Activated CD4-positive, alpha-beta memory T cell treated with anti-CD3 and anti-CD28 coated beads for 36 hours (primary cell): ENCODE measurements at regions not wholly inside any gene's neighbourhood (a gene's known extent, or its start where the extent isn't known, plus 50 kb on each side); places are given as distances from the start of the nearest gene placed in this dataset.

Experiments
- CTCF ChIA-PET: fragments of 350-600 bp; sonication (Branson Sonifier 250); formaldehyde crosslinking; loops from one replicate; lab custom pipeline; 2021; ENCODE audit warnings: antibody characterized with exemption, inconsistent platforms; lab: Charles Lee
- POLR2A ChIA-PET: fragments of 350-600 bp; sonication (Branson Sonifier 250); formaldehyde crosslinking; loops from one replicate; lab custom pipeline; 2021; ENCODE audit warnings: antibody characterized with exemption; lab: Charles Lee
- DNase-seq: peaks from one replicate; pipeline ENCODE4 v3.0.0-alpha.2; 2020
- H3K27ac Mint-ChIP-seq: one replicate; pipeline ENCODE4 v1.8.0; 2021; ENCODE audit warnings: mixed read lengths
- H3K27me3 Mint-ChIP-seq: one replicate; pipeline ENCODE4 v1.8.0; 2021; ENCODE audit warnings: mixed read lengths
- H3K36me3 Mint-ChIP-seq: one replicate; pipeline ENCODE4 v1.8.0; 2021; ENCODE audit warnings: mixed read lengths
- H3K4me1 Mint-ChIP-seq: one replicate; pipeline ENCODE4 v1.8.0; 2021; ENCODE audit warnings: low read depth, mixed read lengths
- H3K4me3 Mint-ChIP-seq: one replicate; pipeline ENCODE4 v1.8.0; 2021; ENCODE audit warnings: mild to moderate bottlenecking, mixed read lengths
- H3K9me3 Mint-ChIP-seq: one replicate; pipeline ENCODE4 v1.8.0; 2021; ENCODE audit warnings: mixed read lengths
- intact Hi-C: fragments of 100-400 bp; cut with micrococcal nuclease; formaldehyde crosslinking; loops from one replicate; pipeline ENCODE4 v1.15.1; 2023

GRCh38 chr6:122040261-122040660, 359.2 kb upstream of the HSF2 start:
- no peaks in the 10 kb centered on the region for H3K4me1 Mint-ChIP-seq
- H3K27ac Mint-ChIP-seq = no peak overlapping the region
- no peak overlapping the region for H3K4me3 Mint-ChIP-seq
- ChIA-PET CTCF (no interaction called here), POLR2A (no interaction called here)
- intact Hi-C loops = no loop called here
- DNase-seq = no peak
- no peaks in the 10 kb centered on the region for H3K9me3 Mint-ChIP-seq
- no peaks in the 10 kb centered on the region for H3K36me3 Mint-ChIP-seq
- H3K27me3 Mint-ChIP-seq = peaks cover 7% of the 10 kb centered on the region

- Mint-ChIP-seq H3K4me3 (no peak overlapping the region), H3K27ac (no peak overlapping the region), H3K27me3 (peaks cover 7% of the 10 kb centered on the region), H3K9me3 (no peaks in the 10 kb centered on the region), H3K36me3 (no peaks in the 10 kb centered on the region), H3K4me1 (no peaks in the 10 kb centered on the region)
- ChIA-PET CTCF (no interaction called here), POLR2A (no interaction called here)
- DNase-seq = no peak
- intact Hi-C loops = no loop called here
Measured at GRCh38 chr6:122042380-122042779, 357.1 kb upstream of the HSF2 start.

- Mint-ChIP-seq H3K27me3 (peaks cover 7% of the 10 kb centered on the region), H3K4me1 (no peaks in the 10 kb centered on the region), H3K9me3 (no peaks in the 10 kb centered on the region), H3K27ac (no peak overlapping the region), H3K36me3 (no peaks in the 10 kb centered on the region), H3K4me3 (no peak overlapping the region)
- ChIA-PET CTCF (no interaction called here), POLR2A (no interaction called here)
- intact Hi-C loops = no loop called here
- DNase-seq = no peak
Measured at GRCh38 chr6:122042960-122043735, 356.3 kb upstream of the HSF2 start.

- intact Hi-C loops = no loop called here
- no peak overlapping the region for H3K27ac Mint-ChIP-seq
- no peaks in the 10 kb centered on the region for H3K4me1 Mint-ChIP-seq
- no peaks in the 10 kb centered on the region for H3K36me3 Mint-ChIP-seq
- DNase-seq = no peak
- CTCF ChIA-PET = no interaction called here
- H3K27me3 Mint-ChIP-seq = peaks cover 1% of the 10 kb centered on the region
- POLR2A ChIA-PET = no interaction called here
- H3K9me3 Mint-ChIP-seq = no peaks in the 10 kb centered on the region
- no peak overlapping the region for H3K4me3 Mint-ChIP-seq
Measured at GRCh38 chr6:122048570-122048969, 350.9 kb upstream of the HSF2 start.

- Mint-ChIP-seq H3K36me3 (no peaks in the 10 kb centered on the region), H3K4me3 (no peak overlapping the region), H3K27ac (no peak overlapping the region), H3K4me1 (no peaks in the 10 kb centered on the region), H3K9me3 (no peaks in the 10 kb centered on the region), H3K27me3 (peaks cover 1% of the 10 kb centered on the region)
- DNase-seq = no peak
- intact Hi-C loops = no loop called here
- POLR2A ChIA-PET = no interaction called here
- CTCF ChIA-PET = no interaction called here
Measured at GRCh38 chr6:122049341-122049740, 350.1 kb upstream of the HSF2 start.

- no peak overlapping the region for H3K27ac Mint-ChIP-seq
- intact Hi-C loops = no loop called here
- no peaks in the 10 kb centered on the region for H3K4me1 Mint-ChIP-seq
Measured at GRCh38 chr6:122050242-122050755, 349.2 kb upstream of the HSF2 start.

GRCh38 chr6:122052346-122052900, 347.0 kb upstream of the HSF2 start:
- Mint-ChIP-seq H3K4me3 (no peak overlapping the region), H3K27me3 (no peaks in the 10 kb centered on the region), H3K9me3 (no peaks in the 10 kb centered on the region), H3K4me1 (no peaks in the 10 kb centered on the region), H3K36me3 (no peaks in the 10 kb centered on the region), H3K27ac (no peak overlapping the region)
- ChIA-PET CTCF (no interaction called here), POLR2A (no interaction called here)
- intact Hi-C loops = no loop called here
- no peak for DNase-seq

More at GRCh38 chr6:122050242-122050755, 349.2 kb upstream of the HSF2 start:
- DNase-seq = no peak
- H3K27me3 Mint-ChIP-seq = no peaks in the 10 kb centered on the region
- ChIA-PET CTCF (no interaction called here), POLR2A (no interaction called here)
- no peaks in the 10 kb centered on the region for H3K9me3 Mint-ChIP-seq
- H3K4me3 Mint-ChIP-seq = no peak overlapping the region
- no peaks in the 10 kb centered on the region for H3K36me3 Mint-ChIP-seq

- CTCF ChIA-PET = no interaction called here
- H3K4me1 Mint-ChIP-seq = no peaks in the 10 kb centered on the region
- H3K9me3 Mint-ChIP-seq = no peaks in the 10 kb centered on the region
- H3K4me3 Mint-ChIP-seq = no peak overlapping the region
- intact Hi-C loops = no loop called here
- POLR2A ChIA-PET = no interaction called here
- no peak overlapping the region for H3K27ac Mint-ChIP-seq
- no peaks in the 10 kb centered on the region for H3K36me3 Mint-ChIP-seq
- H3K27me3 Mint-ChIP-seq = no peaks in the 10 kb centered on the region
- DNase-seq = no peak
Measured at GRCh38 chr6:122059918-122060317, 339.5 kb upstream of the HSF2 start.

GRCh38 chr6:122061855-122062254, 337.6 kb upstream of the HSF2 start:
- Mint-ChIP-seq H3K4me1 (no peaks in the 10 kb centered on the region), H3K9me3 (no peaks in the 10 kb centered on the region), H3K4me3 (no peak overlapping the region), H3K36me3 (no peaks in the 10 kb centered on the region), H3K27me3 (no peaks in the 10 kb centered on the region), H3K27ac (no peak overlapping the region)
- intact Hi-C loops = no loop called here
- POLR2A ChIA-PET = no interaction called here
- CTCF ChIA-PET = no interaction called here
- DNase-seq = no peak

GRCh38 chr6:122063076-122063475, 336.4 kb upstream of the HSF2 start:
- Mint-ChIP-seq H3K36me3 (no peaks in the 10 kb centered on the region), H3K27me3 (no peaks in the 10 kb centered on the region), H3K27ac (no peak overlapping the region), H3K4me1 (no peaks in the 10 kb centered on the region), H3K9me3 (no peaks in the 10 kb centered on the region), H3K4me3 (no peak overlapping the region)
- ChIA-PET POLR2A (no interaction called here), CTCF (no interaction called here)
- intact Hi-C loops = no loop called here
- no peak for DNase-seq

GRCh38 chr6:122063761-122064160, 335.7 kb upstream of the HSF2 start:
- intact Hi-C loops = no loop called here
- Mint-ChIP-seq H3K4me1 (no peaks in the 10 kb centered on the region), H3K36me3 (no peaks in the 10 kb centered on the region), H3K4me3 (no peak overlapping the region), H3K9me3 (no peaks in the 10 kb centered on the region), H3K27me3 (no peaks in the 10 kb centered on the region), H3K27ac (no peak overlapping the region)
- ChIA-PET POLR2A (no interaction called here), CTCF (no interaction called here)
- no peak for DNase-seq

- H3K36me3 Mint-ChIP-seq = no peaks in the 10 kb centered on the region
- CTCF ChIA-PET = no interaction called here
- H3K9me3 Mint-ChIP-seq = no peaks in the 10 kb centered on the region
- POLR2A ChIA-PET = no interaction called here
- H3K4me3 Mint-ChIP-seq = no peak overlapping the region
- H3K27me3 Mint-ChIP-seq = no peaks in the 10 kb centered on the region
- intact Hi-C loops = no loop called here
- DNase-seq = no peak
- no peak overlapping the region for H3K27ac Mint-ChIP-seq
- no peaks in the 10 kb centered on the region for H3K4me1 Mint-ChIP-seq
Measured at GRCh38 chr6:122066200-122066599, 333.3 kb upstream of the HSF2 start.

- Mint-ChIP-seq H3K9me3 (no peaks in the 10 kb centered on the region), H3K27me3 (no peaks in the 10 kb centered on the region), H3K4me1 (no peaks in the 10 kb centered on the region), H3K4me3 (no peak overlapping the region), H3K27ac (no peak overlapping the region), H3K36me3 (no peaks in the 10 kb centered on the region)
- ChIA-PET CTCF (no interaction called here), POLR2A (no interaction called here)
- no peak for DNase-seq
- intact Hi-C loops = no loop called here
Measured at GRCh38 chr6:122068291-122068769, 331.1 kb upstream of the HSF2 start.
